Thoracic aorta (tissue), 2 donors: ENCODE measurements at regions not wholly inside any gene's neighbourhood (a gene's known extent, or its start where the extent isn't known, plus 50 kb on each side); places are given as distances from the start of the nearest gene placed in this dataset.

Source experiments
- ATAC-seq: fragments of 150-250 bp; one replicate; pipeline ENCODE4 v1.8.0; 2017; ENCODE audit warnings: low read depth; ENCODE audit not compliant: insufficient number of reproducible peaks, low FRiP score
- DNase-seq: peaks from one replicate; pipeline ENCODE4 v3.0.0-alpha.2; 2020; ENCODE audit warnings: low spot score
- H3K27ac ChIP-seq, 2 donors: fragments of 200-600 bp; sonication (generic); 1 replicate in 1 of 2; 2 replicates in 1 of 2; pipeline ENCODE4 v1.5.1; 2016; ENCODE audit warnings: mild to moderate bottlenecking in 2 of 2, moderate library complexity in 2 of 2
- H3K27me3 ChIP-seq: fragments of 200-600 bp; sonication (generic); replicated peaks from 2 replicates; pipeline ENCODE4 v1.6.0; 2016; ENCODE audit warnings: mild to moderate bottlenecking; ENCODE audit not compliant: insufficient read depth
- H3K36me3 ChIP-seq: fragments of 200-600 bp; sonication (generic); one replicate; pipeline ENCODE4 v1.5.1; 2016
- H3K4me1 ChIP-seq, 2 donors: fragments of 200-600 bp; sonication (generic); 1 replicate in 1 of 2; 2 replicates in 1 of 2; pipeline versions ENCODE4 v1.5.1 to v1.6.0; 2016; ENCODE audit warnings: low read depth in 2 of 2, mild to moderate bottlenecking in 1 of 2; ENCODE audit not compliant: control insufficient read depth in 1 of 2
- H3K4me3 ChIP-seq: fragments of 200-600 bp; sonication (generic); 2 replicates; pipeline ENCODE4 v1.5.1; 2016; ENCODE audit warnings: mild to moderate bottlenecking
- H3K9me3 ChIP-seq: fragments of 200-600 bp; sonication (generic); 2 replicates; pipeline ENCODE4 v1.5.1; 2016
- TF ChIP-seq, protein P1 (sequence below): fragments of 200-600 bp; sonication (generic); IDR thresholded peaks from one replicate; pipeline ENCODE4 v1.5.1; 2019; ENCODE audit warnings: antibody characterized with exemption

DNA sequence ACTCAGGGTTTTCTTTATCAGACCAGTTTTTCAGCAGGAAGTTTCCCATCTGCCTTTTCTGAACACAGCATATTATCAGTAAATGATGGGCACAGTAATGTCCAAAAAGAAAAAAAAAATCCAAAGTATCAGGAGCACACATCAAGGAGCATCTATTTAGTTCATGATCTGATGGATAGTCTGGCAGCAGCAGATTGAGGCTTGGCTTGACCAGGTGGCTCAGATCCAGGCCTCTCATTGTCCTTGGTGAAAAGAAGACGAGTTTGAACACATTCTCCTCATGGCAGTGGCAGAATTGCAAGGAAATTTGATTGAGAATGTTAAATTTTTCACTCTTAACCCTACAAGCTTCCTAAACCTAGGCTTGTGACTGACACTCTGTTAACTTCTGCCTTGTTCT is 192.9 kb downstream of the OXSM start:
- Histone ChIP-seq H3K4me3 (no peak overlapping the region), H3K27ac (no peak overlapping the region), H3K36me3 (no peaks in the 10 kb centered on the region), H3K9me3 (no peaks in the 10 kb centered on the region), H3K27me3 (no peaks in the 10 kb centered on the region), H3K4me1 (no peaks in the 10 kb centered on the region)
- TF ChIP-seq, protein P1, sequence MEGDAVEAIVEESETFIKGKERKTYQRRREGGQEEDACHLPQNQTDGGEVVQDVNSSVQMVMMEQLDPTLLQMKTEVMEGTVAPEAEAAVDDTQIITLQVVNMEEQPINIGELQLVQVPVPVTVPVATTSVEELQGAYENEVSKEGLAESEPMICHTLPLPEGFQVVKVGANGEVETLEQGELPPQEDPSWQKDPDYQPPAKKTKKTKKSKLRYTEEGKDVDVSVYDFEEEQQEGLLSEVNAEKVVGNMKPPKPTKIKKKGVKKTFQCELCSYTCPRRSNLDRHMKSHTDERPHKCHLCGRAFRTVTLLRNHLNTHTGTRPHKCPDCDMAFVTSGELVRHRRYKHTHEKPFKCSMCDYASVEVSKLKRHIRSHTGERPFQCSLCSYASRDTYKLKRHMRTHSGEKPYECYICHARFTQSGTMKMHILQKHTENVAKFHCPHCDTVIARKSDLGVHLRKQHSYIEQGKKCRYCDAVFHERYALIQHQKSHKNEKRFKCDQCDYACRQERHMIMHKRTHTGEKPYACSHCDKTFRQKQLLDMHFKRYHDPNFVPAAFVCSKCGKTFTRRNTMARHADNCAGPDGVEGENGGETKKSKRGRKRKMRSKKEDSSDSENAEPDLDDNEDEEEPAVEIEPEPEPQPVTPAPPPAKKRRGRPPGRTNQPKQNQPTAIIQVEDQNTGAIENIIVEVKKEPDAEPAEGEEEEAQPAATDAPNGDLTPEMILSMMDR: no peak
- ATAC-seq: no peak
- DNase-seq: no peak

DNA sequence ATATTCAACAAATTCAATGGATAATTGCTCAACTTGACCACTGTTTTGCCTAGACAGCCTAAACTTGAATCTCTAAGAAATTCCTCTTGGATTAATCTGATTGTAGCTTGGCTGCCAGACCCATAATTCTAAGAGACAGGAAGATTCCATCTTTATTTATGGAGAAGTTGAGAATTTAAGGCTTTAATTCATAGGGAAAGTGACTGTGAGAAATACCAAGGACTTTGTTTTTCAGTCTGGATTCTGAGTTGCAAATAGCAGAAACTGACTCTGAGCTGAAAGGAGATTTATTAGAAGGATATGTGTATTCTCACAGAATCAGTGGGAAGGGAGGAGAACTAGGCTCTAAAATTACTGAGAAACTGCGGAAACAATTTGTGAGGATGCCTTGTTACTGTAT is 195.7 kb downstream of the OXSM start:
- no peak overlapping the region for H3K4me3 ChIP-seq
- no peaks in the 10 kb centered on the region for H3K27me3 ChIP-seq
- DNase-seq (no peak), ATAC-seq (no peak)
- TF ChIP-seq, protein P1: no peak
- H3K27ac ChIP-seq: no peak overlapping the region
- H3K4me1 ChIP-seq: no peaks in the 10 kb centered on the region
- H3K36me3 ChIP-seq: no peaks in the 10 kb centered on the region
- H3K9me3 ChIP-seq: no peaks in the 10 kb centered on the region

DNA sequence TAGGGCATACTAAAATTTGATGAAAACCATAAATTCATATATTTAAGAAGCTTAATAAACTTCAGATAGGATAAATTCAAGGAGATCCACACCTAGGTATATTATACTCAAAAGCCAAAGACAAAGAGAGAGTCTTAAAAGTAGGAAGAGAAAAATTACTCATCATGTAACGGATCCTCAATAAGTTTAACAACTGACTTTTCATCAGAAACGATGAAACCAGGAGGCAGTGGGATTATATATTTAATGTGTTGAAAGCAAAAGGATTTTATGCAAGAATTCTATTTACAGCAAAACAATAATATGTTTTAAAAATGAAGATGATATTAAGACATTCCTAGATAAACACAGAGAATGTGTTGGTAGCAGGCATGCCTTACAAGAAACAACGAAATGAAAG is 202.7 kb downstream of the OXSM start:
- no peaks in the 10 kb centered on the region for H3K4me1 ChIP-seq
- ATAC-seq (no peak), DNase-seq (no peak)
- H3K4me3 ChIP-seq: no peak overlapping the region
- H3K27ac ChIP-seq: no peak overlapping the region
- H3K9me3 ChIP-seq: peaks cover 11% of the 10 kb centered on the region
- TF ChIP-seq, protein P1: no peak
- no peaks in the 10 kb centered on the region for H3K27me3 ChIP-seq
- no peaks in the 10 kb centered on the region for H3K36me3 ChIP-seq

DNA sequence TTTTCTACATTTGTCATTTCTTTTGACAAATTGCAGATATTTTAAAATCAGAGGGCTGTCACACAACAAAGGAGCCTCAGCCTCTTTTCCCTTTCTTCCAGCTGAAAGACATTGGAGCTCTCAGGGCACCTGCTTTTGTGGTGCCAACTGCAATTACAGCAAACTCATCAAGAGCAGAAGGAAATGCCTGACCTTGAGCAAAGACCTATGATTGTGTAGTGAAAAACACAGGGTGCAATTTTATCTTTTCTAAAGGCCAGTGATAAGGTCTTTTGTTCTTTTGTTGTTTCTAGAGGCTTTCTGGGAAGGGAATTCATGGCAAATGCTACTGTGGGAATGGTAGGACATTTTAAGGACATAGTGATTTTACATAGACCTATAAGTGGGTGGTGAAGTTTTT is 214.3 kb downstream of the OXSM start:
- DNase-seq (no peak), ATAC-seq (no peak)
- H3K4me3 ChIP-seq: no peak overlapping the region
- TF ChIP-seq, protein P1: no peak
- no peaks in the 10 kb centered on the region for H3K4me1 ChIP-seq
- H3K9me3 ChIP-seq: peaks cover 4% of the 10 kb centered on the region
- no peak overlapping the region for H3K27ac ChIP-seq
- H3K27me3 ChIP-seq: no peaks in the 10 kb centered on the region
- H3K36me3 ChIP-seq: no peaks in the 10 kb centered on the region

DNA sequence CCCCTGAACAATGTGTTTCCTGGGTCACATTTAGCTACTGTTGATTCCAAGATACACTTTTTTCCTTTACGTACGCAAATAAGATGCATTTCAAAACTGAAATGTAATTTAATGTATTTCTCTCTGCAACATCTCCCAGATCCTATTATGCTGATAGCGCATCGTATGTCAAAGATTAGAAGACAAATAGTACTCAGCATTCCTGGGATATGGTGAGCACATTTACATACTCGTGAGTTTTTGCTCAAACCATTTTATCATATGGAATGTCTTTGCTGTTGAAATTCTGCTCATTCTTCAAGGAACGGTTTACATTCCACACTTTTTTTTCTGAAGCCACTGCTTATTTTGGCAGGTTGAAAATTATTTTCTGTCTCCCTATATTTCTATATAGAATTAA is 221.4 kb downstream of the OXSM start:
- H3K27ac ChIP-seq: no peak overlapping the region
- no peak overlapping the region for H3K4me3 ChIP-seq
- DNase-seq (no peak), ATAC-seq (no peak)
- TF ChIP-seq, protein P1: no peak
- H3K27me3 ChIP-seq: no peaks in the 10 kb centered on the region
- no peaks in the 10 kb centered on the region for H3K9me3 ChIP-seq
- H3K36me3 ChIP-seq: no peaks in the 10 kb centered on the region
- no peaks in the 10 kb centered on the region for H3K4me1 ChIP-seq
